ENCODE measurements at regions not wholly inside any gene's neighbourhood (a gene's known extent, or its start where the extent isn't known, plus 50 kb on each side); places are given as distances from the start of the nearest gene placed in this dataset.

GRCh38 chr13:63492604-63493003 is 2077.0 kb upstream of the PCDH20 start:
- Histone ChIP-seq H3K4me2 (ENCODE audit: insufficient read depth, low read length) (no peak overlapping the region), H4K20me1 (replicated peaks; ENCODE audit: control insufficient read depth, extremely low read depth, insufficient read depth, low read length) (no peaks in the 10 kb centered on the region), H3K9me3 (replicated peaks; ENCODE audit: control insufficient read depth, insufficient read depth, low read length) (no peaks in the 10 kb centered on the region), H3K27me3 (ENCODE audit: control insufficient read depth in 2 of 2, insufficient read depth in 2 of 2, low read length in 2 of 2) (no peaks in the 10 kb centered on the region), H3K27ac (ENCODE audit: insufficient read depth, low read depth, low read length) (no peak overlapping the region), H3K4me3 (replicated peaks in 1 of 3; ENCODE audit: insufficient read depth in 1 of 3, low read depth in 1 of 3, low read length in 3 of 3) (no peak overlapping the region), H3K9ac (replicated peaks; ENCODE audit: extremely low read depth, insufficient read depth, low read length) (no peak overlapping the region), H3K4me1 (ENCODE audit: control insufficient read depth, extremely low read depth, insufficient read depth, low read length) (no peaks in the 10 kb centered on the region), H3K9me1 (replicated peaks; ENCODE audit: control insufficient read depth, extremely low read depth, insufficient read depth, low read length) (no peaks in the 10 kb centered on the region), H3K36me3 (ENCODE audit: control insufficient read depth in 2 of 2, extremely low read depth in 1 of 2, insufficient read depth in 2 of 2, low read length in 2 of 2) (no peaks in the 10 kb centered on the region), H2AFZ (ENCODE audit: low read depth, low read length) (no peak overlapping the region), H3K79me2 (ENCODE audit: control insufficient read depth, insufficient read depth, low read length) (no peaks in the 10 kb centered on the region)
- no TSS peak for BruUV-seq (replicated peaks)
- dilution Hi-C loops (cut with MboI; ENCODE audit: extremely low pct_ligation_motif_present, low sequenced_read_pairs) (no loop called here), intact Hi-C loops (cut with micrococcal nuclease) (no loop called here)
- ChIA-PET POLR2A (no interaction called here), CTCF (interaction anchor here (0.7 kb wide), 1 partner anchor 110 kb away, joined by 3 read pairs; no protein-coding TSS in a partner anchor)
- FAIRE-seq (no peak), DNase-seq (ENCODE audit: low read depth, low spot score) (no peak)
- TF ChIP-seq FOS (IDR thresholded peaks at IDR 0.05; ENCODE audit: borderline replicate concordance, insufficient read depth, low read length) (no peak), MYC (IDR thresholded peaks at IDR 0.05; ENCODE audit: low read depth, low read length) (no peak), EZH2 (IDR thresholded peaks at IDR 0.05; ENCODE audit: borderline replicate concordance, low read depth, low read length, severe bottlenecking) (no peak)

DNA sequence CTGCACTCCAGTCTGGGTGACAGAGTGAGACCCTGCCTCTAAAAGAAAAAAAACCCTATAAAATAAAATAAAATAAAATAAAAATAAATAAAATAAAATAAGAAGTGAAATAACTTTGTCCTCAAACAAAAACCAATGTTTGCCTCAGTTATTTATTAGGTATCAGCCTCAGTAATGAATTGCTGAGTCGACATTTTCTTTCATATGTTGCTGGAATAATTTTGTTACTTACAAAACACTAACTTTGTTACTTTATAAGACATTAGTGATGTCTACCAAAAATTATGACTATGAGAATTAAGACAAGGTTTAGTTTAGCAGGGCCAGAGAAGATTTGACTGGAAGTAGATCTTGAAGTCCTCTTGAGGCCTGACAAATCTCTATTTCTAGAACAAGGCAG is 2074.5 kb upstream of the PCDH20 start:
- Histone ChIP-seq H3K36me3 (ENCODE audit: control insufficient read depth in 2 of 2, extremely low read depth in 1 of 2, insufficient read depth in 2 of 2, low read length in 2 of 2) (no peaks in the 10 kb centered on the region), H3K79me2 (ENCODE audit: control insufficient read depth, insufficient read depth, low read length) (no peaks in the 10 kb centered on the region), H3K4me1 (ENCODE audit: control insufficient read depth, extremely low read depth, insufficient read depth, low read length) (no peaks in the 10 kb centered on the region), H3K27me3 (ENCODE audit: control insufficient read depth in 2 of 2, insufficient read depth in 2 of 2, low read length in 2 of 2) (no peaks in the 10 kb centered on the region), H4K20me1 (replicated peaks; ENCODE audit: control insufficient read depth, extremely low read depth, insufficient read depth, low read length) (no peaks in the 10 kb centered on the region), H3K4me2 (ENCODE audit: insufficient read depth, low read length) (no peak overlapping the region), H3K9me1 (replicated peaks; ENCODE audit: control insufficient read depth, extremely low read depth, insufficient read depth, low read length) (no peaks in the 10 kb centered on the region), H3K27ac (ENCODE audit: insufficient read depth, low read depth, low read length) (no peak overlapping the region), H3K4me3 (replicated peaks in 1 of 3; ENCODE audit: insufficient read depth in 1 of 3, low read depth in 1 of 3, low read length in 3 of 3) (no peak overlapping the region), H3K9me3 (replicated peaks; ENCODE audit: control insufficient read depth, insufficient read depth, low read length) (no peaks in the 10 kb centered on the region), H2AFZ (ENCODE audit: low read depth, low read length) (no peak overlapping the region), H3K9ac (replicated peaks; ENCODE audit: extremely low read depth, insufficient read depth, low read length) (no peak overlapping the region)
- DNase-seq (ENCODE audit: low read depth, low spot score) (no peak), FAIRE-seq (no peak)
- no peak for TF ChIP-seq POLR2A (IDR thresholded peaks at IDR 0.05; ENCODE audit: low read depth, low read length)
- TF ChIP-seq GATA2 (IDR thresholded peaks at IDR 0.05; ENCODE audit: insufficient read depth, insufficient read length, low read depth, low read length) = no peak
- no peak for TF ChIP-seq CTCF (IDR thresholded peaks at IDR 0.05; ENCODE audit: extremely low read depth in 1 of 2, insufficient read depth in 1 of 2, low read depth in 1 of 2, low read length in 2 of 2)
- no peak for TF ChIP-seq POLR2AphosphoS5 (IDR thresholded peaks at IDR 0.05; ENCODE audit: insufficient read depth, low read depth, low read length)
- TF ChIP-seq MYC (IDR thresholded peaks at IDR 0.05; ENCODE audit: low read depth, low read length) = no peak
- TF ChIP-seq MAX (IDR thresholded peaks at IDR 0.05; ENCODE audit: insufficient read depth, insufficient read length) = no peak
- TF ChIP-seq JUN (IDR thresholded peaks at IDR 0.05; ENCODE audit: borderline replicate concordance, insufficient read depth, insufficient read length, low read depth) = no peak
- TF ChIP-seq FOS (IDR thresholded peaks at IDR 0.05; ENCODE audit: borderline replicate concordance, insufficient read depth, low read length) = no peak
- no peak for TF ChIP-seq EZH2 (IDR thresholded peaks at IDR 0.05; ENCODE audit: borderline replicate concordance, low read depth, low read length, severe bottlenecking)
- dilution Hi-C loops (cut with MboI; ENCODE audit: extremely low pct_ligation_motif_present, low sequenced_read_pairs) = no loop called here
- intact Hi-C loops (cut with micrococcal nuclease) = no loop called here
- ChIA-PET POLR2A (no interaction called here), CTCF (no interaction called here)
- BruUV-seq (replicated peaks) = no TSS peak

Measured in endothelial cell of umbilical vein (primary cell).